ENCODE measurements at regions not wholly inside any gene's neighbourhood (a gene's known extent, or its start where the extent isn't known, plus 50 kb on each side); places are given as distances from the start of the nearest gene placed in this dataset.
"Not testable (repeated sequence)": the region's sequence is repeated elsewhere in the genome, so short reads cannot be mapped to it uniquely, and the experiment has no call there.

DNA sequence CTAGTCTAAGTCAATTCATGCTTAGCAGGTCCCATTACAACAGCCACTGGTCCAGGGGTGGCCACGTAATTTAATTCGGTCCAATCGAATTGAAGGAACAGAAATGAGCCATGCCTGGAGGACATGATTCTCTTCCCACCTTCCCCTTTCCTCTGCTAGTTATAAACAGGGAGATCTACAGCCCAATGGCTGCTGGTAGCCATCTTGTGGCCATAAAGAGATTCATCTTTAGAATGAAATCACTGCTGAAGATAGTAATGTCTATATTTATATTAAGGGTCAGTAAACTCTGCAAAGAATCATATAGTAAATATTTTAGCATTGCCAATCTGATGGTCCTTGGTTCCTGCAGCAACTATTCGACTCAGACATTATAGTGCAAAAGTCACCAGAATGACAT lies 530.6 kb downstream of the TTLL7 start:
- TF ChIP-seq, protein P1, sequence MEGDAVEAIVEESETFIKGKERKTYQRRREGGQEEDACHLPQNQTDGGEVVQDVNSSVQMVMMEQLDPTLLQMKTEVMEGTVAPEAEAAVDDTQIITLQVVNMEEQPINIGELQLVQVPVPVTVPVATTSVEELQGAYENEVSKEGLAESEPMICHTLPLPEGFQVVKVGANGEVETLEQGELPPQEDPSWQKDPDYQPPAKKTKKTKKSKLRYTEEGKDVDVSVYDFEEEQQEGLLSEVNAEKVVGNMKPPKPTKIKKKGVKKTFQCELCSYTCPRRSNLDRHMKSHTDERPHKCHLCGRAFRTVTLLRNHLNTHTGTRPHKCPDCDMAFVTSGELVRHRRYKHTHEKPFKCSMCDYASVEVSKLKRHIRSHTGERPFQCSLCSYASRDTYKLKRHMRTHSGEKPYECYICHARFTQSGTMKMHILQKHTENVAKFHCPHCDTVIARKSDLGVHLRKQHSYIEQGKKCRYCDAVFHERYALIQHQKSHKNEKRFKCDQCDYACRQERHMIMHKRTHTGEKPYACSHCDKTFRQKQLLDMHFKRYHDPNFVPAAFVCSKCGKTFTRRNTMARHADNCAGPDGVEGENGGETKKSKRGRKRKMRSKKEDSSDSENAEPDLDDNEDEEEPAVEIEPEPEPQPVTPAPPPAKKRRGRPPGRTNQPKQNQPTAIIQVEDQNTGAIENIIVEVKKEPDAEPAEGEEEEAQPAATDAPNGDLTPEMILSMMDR (IDR thresholded peaks at IDR 0.05): not testable (repeated sequence)
- TF ChIP-seq POLR2AphosphoS5 (IDR thresholded peaks at IDR 0.05): not testable (repeated sequence)
